Activated naive CD4-positive, alpha-beta T cell treated with anti-CD3 and anti-CD28 coated beads, Interleukin-2, amount 10 ng/mL, durations not matched to agents 7 days and 5 days (primary cell): ENCODE measurements at regions not wholly inside any gene's neighbourhood (a gene's known extent, or its start where the extent isn't known, plus 50 kb on each side); places are given as distances from the start of the nearest gene placed in this dataset.
"Not testable (repeated sequence)": the region's sequence is repeated elsewhere in the genome, so short reads cannot be mapped to it uniquely, and the experiment has no call there.

Experiments
- CTCF ChIA-PET: fragments of 350-600 bp; sonication (Branson Sonifier 250); formaldehyde crosslinking; loops from one replicate; lab custom pipeline; 2021; ENCODE audit warnings: antibody characterized with exemption; lab: Charles Lee
- DNase-seq: peaks from one replicate; pipeline ENCODE4 v3.0.0-alpha.2; 2020
- H3K27ac Mint-ChIP-seq: one replicate; pipeline ENCODE4 v1.8.0; 2021; ENCODE audit warnings: mild to moderate bottlenecking, moderate library complexity, mixed read lengths
- H3K27me3 Mint-ChIP-seq: one replicate; pipeline ENCODE4 v1.8.0; 2021; ENCODE audit warnings: mild to moderate bottlenecking, mixed read lengths
- H3K36me3 Mint-ChIP-seq: one replicate; pipeline ENCODE4 v1.8.0; 2021; ENCODE audit warnings: mixed read lengths
- H3K4me1 Mint-ChIP-seq: one replicate; pipeline ENCODE4 v1.8.0; 2021; ENCODE audit warnings: mixed read lengths
- H3K4me3 Mint-ChIP-seq: one replicate; pipeline ENCODE4 v1.8.0; 2021; ENCODE audit warnings: mild to moderate bottlenecking, moderate library complexity, mixed read lengths
- H3K9me3 Mint-ChIP-seq: one replicate; pipeline ENCODE4 v1.8.0; 2021; ENCODE audit warnings: mixed read lengths

DNA sequence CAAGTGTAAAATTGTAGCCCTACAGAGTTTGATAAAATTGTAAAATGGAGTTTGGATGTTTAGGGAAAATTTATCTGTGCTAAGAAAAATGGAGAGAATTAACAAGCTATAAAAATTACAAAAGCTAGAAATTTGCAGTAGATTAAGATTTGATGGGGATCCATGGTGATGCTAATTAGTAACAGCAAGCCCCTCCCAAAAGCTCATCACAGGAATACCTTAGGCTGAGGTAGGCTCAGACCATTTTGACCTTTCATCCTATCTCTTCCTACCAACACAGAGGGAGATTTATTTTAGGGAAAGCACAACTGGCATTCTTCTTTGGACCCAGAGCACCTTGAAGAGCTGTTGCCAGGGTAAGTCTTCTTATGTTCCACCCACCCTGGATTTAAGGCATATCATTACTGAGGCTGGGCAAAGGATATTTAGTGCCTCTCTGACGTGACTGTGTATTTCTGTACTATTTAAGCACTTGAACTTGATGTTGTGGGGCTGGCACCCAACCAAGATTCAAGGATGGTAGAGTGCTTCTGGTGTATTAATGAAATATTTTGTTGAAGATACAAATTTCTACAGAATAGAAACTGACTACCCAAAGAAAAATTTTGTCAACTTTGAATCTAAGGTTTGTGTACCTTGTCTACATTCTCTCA lies 70.8 kb upstream of the SLC39A10 start:
- H3K4me3 Mint-ChIP-seq: no peak overlapping the region
- H3K27me3 Mint-ChIP-seq: no peaks in the 10 kb centered on the region
- H3K36me3 Mint-ChIP-seq: peaks cover 3% of the 10 kb centered on the region
- no peak for DNase-seq
- H3K4me1 Mint-ChIP-seq: peaks cover 2% of the 10 kb centered on the region
- peaks cover 3% of the 10 kb centered on the region for H3K9me3 Mint-ChIP-seq
- CTCF ChIA-PET: interaction anchor here (3.0 kb wide), 1 partner anchor 11 kb away, joined by 15 read pairs; no protein-coding TSS in a partner anchor
- no peak overlapping the region for H3K27ac Mint-ChIP-seq

GRCh38 chr2:195582188-195582587 lies 74.8 kb upstream of the SLC39A10 start:
- CTCF ChIA-PET: interaction anchor here (1.2 kb wide), 1 partner anchor 9 kb away, joined by 3 read pairs; no protein-coding TSS in a partner anchor
- H3K36me3 Mint-ChIP-seq: peaks cover 16% of the 10 kb centered on the region
- H3K9me3 Mint-ChIP-seq: peaks cover 3% of the 10 kb centered on the region
- no peaks in the 10 kb centered on the region for H3K27me3 Mint-ChIP-seq
- H3K27ac Mint-ChIP-seq: no peak overlapping the region
- H3K4me1 Mint-ChIP-seq: peaks cover 27% of the 10 kb centered on the region
- H3K4me3 Mint-ChIP-seq: no peak overlapping the region
- DNase-seq: no peak

DNA sequence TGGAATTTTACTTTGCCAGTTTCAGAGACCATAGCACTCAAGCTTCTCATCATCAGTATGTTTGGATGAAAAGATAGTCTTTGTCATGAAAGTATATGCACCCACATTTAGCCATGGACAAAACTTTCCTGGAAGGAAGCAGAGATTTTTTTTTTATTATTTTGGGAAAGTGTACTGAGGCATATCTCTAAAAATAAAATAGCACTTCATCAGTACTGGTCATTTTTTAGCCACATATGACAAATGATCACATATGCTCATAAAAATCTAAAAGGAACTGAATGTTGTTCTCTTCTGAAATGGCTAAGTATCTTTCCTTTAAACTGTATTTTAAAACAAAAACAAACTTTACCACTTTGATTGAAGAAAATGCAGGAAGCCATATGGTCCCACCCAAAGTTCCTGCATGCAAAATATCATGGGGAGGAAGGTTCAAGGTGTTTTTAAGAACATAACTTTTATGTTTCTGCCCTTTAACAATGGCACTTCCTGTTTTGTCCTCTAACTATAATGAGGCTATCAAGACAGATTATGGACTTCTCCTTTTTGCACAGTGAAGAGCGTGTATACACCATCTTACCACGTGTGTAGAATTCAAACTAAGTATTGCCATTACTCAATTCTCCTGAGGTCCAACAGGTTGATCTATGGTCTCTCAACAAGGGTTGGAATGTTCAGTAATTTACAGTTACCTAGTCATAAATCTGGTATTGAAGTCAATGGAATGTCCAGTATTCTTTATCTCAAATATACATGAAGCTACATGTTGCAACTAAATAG lies 77.1 kb upstream of the SLC39A10 start:
- H3K36me3 Mint-ChIP-seq: peaks cover 16% of the 10 kb centered on the region
- peak overlapping the region; percentile 35 for H3K27ac Mint-ChIP-seq

DNA sequence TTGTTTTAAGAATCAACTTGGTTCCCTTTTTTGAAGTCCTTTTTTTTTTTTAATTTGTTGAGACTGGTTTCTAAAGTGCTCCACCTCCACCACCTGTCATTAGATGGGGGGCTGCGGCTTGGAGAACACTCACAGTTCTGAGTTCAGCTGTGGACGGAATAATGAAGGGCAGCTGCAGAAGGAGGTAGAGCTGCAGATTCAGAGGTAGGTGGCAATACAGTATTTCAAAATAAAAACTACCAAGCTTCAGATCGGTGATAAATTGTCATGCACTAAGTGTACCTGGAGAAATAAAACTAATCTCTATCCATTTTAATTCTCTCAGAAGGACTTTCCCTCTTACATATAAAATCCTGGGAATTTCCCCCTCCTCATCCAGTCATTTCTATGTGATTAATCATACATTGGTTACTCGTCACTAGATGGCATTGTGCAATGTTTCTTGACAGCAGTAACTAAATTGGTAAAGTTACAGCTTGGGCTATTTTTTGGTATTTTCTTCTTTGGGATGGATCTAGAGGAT lies 81.1 kb upstream of the SLC39A10 start:
- H3K4me3 Mint-ChIP-seq: peak overlapping the region; percentile 31
- DNase-seq: no peak
- H3K9me3 Mint-ChIP-seq: peaks cover 10% of the 10 kb centered on the region
- no peaks in the 10 kb centered on the region for H3K27me3 Mint-ChIP-seq
- CTCF ChIA-PET: interaction anchor here (0.5 to 4.8 kb wide), 13 partner anchors 10 to 492 kb away, joined by 3 to 37 read pairs (median 4); no protein-coding TSS in a partner anchor
- peak overlapping the region; percentile 77 for H3K27ac Mint-ChIP-seq
- peaks cover 75% of the 10 kb centered on the region for H3K4me1 Mint-ChIP-seq
- H3K36me3 Mint-ChIP-seq: peaks cover 30% of the 10 kb centered on the region

More for the DNA sequence above, 77.1 kb upstream of the SLC39A10 start:
- Mint-ChIP-seq H3K9me3 (peaks cover 3% of the 10 kb centered on the region), H3K4me3 (peak overlapping the region; percentile 7), H3K4me1 (peaks cover 46% of the 10 kb centered on the region), H3K27me3 (no peaks in the 10 kb centered on the region)
- no peak for DNase-seq
- CTCF ChIA-PET: no interaction called here

DNA sequence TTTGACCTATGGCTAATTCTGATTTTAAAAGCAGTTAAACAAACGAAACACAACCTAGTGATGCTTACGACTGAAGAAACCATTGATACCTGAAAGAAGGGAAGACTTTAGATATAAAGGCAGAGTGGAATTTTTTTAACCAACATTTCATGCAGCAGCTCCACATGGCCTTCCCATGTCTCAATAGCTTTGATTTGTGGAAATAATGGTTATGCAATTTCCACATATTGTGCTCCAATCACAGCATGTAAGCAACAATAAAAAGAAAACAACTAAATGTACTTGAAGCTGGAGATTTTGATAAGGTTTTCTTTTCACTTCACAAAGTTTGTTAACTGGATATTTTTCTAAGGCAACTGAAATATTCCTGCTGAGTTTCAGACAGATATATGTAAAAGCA lies 82.0 kb upstream of the SLC39A10 start:
- Mint-ChIP-seq H3K9me3 (peaks cover 10% of the 10 kb centered on the region), H3K27ac (no peak overlapping the region), H3K4me1 (peaks cover 76% of the 10 kb centered on the region), H3K36me3 (peaks cover 31% of the 10 kb centered on the region), H3K4me3 (no peak overlapping the region), H3K27me3 (no peaks in the 10 kb centered on the region)
- no peak for DNase-seq
- CTCF ChIA-PET: interaction anchor here (1.1 to 4.8 kb wide), 8 partner anchors 9 to 85 kb away, joined by 3 to 37 read pairs (median 12); partner anchors contain the start of gene SLC39A10

DNA sequence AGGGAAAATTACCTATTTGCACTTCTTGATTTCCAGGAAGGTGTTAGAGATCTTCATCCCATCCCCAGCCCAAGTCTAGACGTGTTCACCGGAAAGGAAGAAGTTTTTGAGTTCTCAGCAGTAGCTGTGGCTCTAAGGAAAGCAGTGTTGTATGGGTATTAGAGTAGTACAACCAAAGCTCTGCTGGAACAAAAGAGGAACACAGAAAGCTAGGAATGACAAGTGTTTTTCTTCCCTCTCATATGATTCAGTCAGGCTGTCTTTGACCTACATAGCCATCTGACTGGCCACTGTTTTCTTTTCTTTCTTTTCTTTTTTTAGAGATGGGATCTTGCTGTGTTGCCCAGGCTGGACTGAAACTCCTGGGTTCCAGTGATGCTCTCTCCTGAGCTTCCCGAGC lies 82.7 kb upstream of the SLC39A10 start:
- CTCF ChIA-PET: interaction anchor here (1.1 to 4.8 kb wide), 8 partner anchors 8 to 86 kb away, joined by 3 to 37 read pairs (median 12); partner anchors contain the start of gene SLC39A10
- H3K27ac Mint-ChIP-seq: no peak overlapping the region
- no peak overlapping the region for H3K4me3 Mint-ChIP-seq
- H3K36me3 Mint-ChIP-seq: peaks cover 32% of the 10 kb centered on the region
- H3K9me3 Mint-ChIP-seq: peaks cover 10% of the 10 kb centered on the region
- H3K4me1 Mint-ChIP-seq: peaks cover 76% of the 10 kb centered on the region
- H3K27me3 Mint-ChIP-seq: no peaks in the 10 kb centered on the region
- DNase-seq: no peak

DNA sequence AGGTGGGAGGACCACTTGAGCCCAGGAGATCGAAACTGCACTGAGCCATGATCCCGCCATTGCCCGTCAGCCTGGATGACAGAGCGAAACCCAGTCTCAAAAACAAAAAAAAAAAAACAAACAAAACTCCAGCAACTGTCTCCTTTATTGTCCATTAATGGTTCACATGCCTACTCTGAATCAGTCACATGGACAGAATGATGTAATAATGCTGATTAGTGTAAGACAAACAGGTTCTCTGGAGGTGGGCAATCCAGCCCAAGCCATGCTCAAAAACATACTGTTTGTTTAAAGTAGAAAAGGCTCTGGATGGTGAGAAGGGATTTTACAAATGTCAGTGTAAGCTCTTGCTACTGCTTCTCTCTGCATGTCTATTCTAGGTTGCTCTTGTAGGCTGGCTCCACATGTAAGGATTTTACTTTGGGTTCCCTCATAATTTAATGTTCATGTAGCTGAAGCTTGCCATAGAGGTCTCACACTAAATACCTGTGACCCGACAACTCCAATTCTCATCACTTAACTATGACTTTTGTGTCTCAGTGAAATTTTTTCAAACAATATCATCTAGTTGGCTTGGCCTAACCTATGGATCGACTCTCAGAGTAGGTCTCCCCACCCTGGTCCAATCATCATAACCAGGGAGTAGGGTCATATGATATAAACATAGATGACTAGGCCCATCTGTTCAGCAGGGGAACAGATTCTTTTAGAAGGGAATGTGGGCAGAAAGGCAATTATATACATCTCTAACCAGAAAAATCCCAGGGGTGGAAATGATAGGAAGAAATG lies 83.9 kb upstream of the SLC39A10 start:
- no peaks in the 10 kb centered on the region for H3K27me3 Mint-ChIP-seq
- H3K4me3 Mint-ChIP-seq: no peak overlapping the region
- peaks cover 74% of the 10 kb centered on the region for H3K4me1 Mint-ChIP-seq
- CTCF ChIA-PET: interaction anchor here (3.7 to 4.8 kb wide), 2 partner anchors 39 to 87 kb away, joined by 17 to 37 read pairs; no protein-coding TSS in a partner anchor
- peaks cover 10% of the 10 kb centered on the region for H3K9me3 Mint-ChIP-seq
- peaks cover 30% of the 10 kb centered on the region for H3K36me3 Mint-ChIP-seq
- no peak for DNase-seq
- no peak overlapping the region for H3K27ac Mint-ChIP-seq

DNA sequence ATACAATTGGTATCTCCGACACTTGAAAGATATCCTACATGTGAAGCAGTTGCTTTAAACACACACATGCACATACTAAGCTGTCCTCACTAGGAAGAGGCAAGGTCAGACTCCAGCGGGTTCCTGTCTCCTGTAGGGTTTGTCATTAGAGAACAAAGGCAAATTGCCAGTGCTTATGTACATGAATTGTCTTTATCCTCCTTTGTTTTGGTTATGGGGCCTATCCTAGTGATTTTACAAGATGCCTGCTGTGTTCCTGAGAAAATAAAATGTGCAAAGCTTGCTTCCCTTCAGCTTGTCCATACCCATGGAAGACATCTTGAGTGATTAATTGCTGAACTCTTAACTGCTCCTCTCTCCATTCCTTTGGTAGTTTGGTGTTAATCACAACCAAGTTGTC lies 86.7 kb upstream of the SLC39A10 start:
- H3K27me3 Mint-ChIP-seq: no peaks in the 10 kb centered on the region
- peaks cover 63% of the 10 kb centered on the region for H3K4me1 Mint-ChIP-seq
- CTCF ChIA-PET: interaction anchor here (0.7 to 1.2 kb wide), 4 partner anchors 22 to 90 kb away, joined by 3 to 5 read pairs (median 4); partner anchors contain the start of gene SLC39A10
- H3K9me3 Mint-ChIP-seq: peaks cover 10% of the 10 kb centered on the region
- peaks cover 35% of the 10 kb centered on the region for H3K36me3 Mint-ChIP-seq
- H3K27ac Mint-ChIP-seq: no peak overlapping the region
- no peak overlapping the region for H3K4me3 Mint-ChIP-seq
- DNase-seq: no peak

DNA sequence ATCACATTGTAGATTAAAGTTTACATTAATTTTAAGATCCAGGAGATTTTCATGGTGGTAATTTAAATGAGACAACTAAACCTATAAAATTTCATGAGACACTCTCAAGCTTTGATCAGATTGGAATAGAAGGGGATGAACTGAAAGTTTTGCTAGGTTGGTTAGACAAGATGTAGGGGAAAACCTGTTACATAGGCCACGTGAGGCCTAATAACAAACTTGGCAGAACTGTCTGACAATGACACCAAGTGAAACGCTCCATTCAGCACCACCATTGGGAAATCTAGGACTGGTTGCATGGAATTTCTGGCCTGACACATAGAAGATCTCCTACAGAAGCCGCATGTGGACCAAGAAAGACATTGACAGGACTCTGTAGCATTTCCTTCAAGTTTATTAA lies 87.8 kb upstream of the SLC39A10 start:
- DNase-seq: no peak
- no peak overlapping the region for H3K27ac Mint-ChIP-seq
- H3K36me3 Mint-ChIP-seq: peaks cover 37% of the 10 kb centered on the region
- CTCF ChIA-PET: interaction anchor here (1.2 kb wide), 1 partner anchor 88 kb away, joined by 3 read pairs; the partner anchor contains the start of gene SLC39A10
- H3K27me3 Mint-ChIP-seq: no peaks in the 10 kb centered on the region
- peaks cover 61% of the 10 kb centered on the region for H3K4me1 Mint-ChIP-seq
- H3K9me3 Mint-ChIP-seq: peaks cover 10% of the 10 kb centered on the region
- H3K4me3 Mint-ChIP-seq: no peak overlapping the region

DNA sequence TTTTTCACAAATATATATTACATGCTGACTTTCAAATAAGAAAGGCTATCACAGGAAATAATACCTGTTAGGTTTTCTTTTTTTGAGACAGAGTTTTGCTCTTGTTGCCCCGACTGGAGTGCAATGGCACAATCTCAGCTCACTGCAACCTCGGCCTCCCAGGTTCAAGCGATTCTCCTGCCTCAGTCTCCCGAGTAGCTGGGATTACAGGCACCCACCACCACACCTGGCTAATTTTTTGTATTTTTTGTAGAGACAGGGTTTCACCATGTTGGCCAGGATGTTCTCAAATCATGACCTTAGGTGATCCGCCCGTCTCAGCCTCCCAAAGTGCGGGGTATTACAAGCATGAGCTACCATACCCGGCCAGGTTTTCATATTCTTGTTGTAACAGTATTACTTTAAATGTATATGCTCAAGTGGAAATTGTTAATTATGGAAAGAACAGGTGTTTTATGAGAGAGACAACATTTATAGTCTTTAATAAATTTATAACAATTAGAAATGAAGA lies 92.3 kb upstream of the SLC39A10 start:
- Mint-ChIP-seq H3K36me3 (peaks cover 17% of the 10 kb centered on the region), H3K4me1 (peaks cover 65% of the 10 kb centered on the region), H3K27ac (peak overlapping the region; percentile 96)
- not testable (repeated sequence) for H3K27me3 Mint-ChIP-seq, H3K9me3 Mint-ChIP-seq, H3K4me3 Mint-ChIP-seq, DNase-seq
- CTCF ChIA-PET: interaction anchor here (1.2 to 2.1 kb wide), 3 partner anchors 22 to 95 kb away, joined by 3 to 7 read pairs (median 5); no protein-coding TSS in a partner anchor

- H3K4me1 Mint-ChIP-seq: peaks cover 66% of the 10 kb centered on the region
- H3K9me3 Mint-ChIP-seq: no peaks in the 10 kb centered on the region
- CTCF ChIA-PET: interaction anchor here (1.2 to 2.1 kb wide), 3 partner anchors 21 to 96 kb away, joined by 3 to 7 read pairs (median 5); no protein-coding TSS in a partner anchor
- H3K27me3 Mint-ChIP-seq: no peaks in the 10 kb centered on the region
- H3K27ac Mint-ChIP-seq: peak overlapping the region; percentile 96
- peaks cover 16% of the 10 kb centered on the region for H3K36me3 Mint-ChIP-seq
- H3K4me3 Mint-ChIP-seq: peak overlapping the region; percentile 26
- no peak for DNase-seq
Measured at GRCh38 chr2:195563857-195564512, 93.0 kb upstream of the SLC39A10 start.

DNA sequence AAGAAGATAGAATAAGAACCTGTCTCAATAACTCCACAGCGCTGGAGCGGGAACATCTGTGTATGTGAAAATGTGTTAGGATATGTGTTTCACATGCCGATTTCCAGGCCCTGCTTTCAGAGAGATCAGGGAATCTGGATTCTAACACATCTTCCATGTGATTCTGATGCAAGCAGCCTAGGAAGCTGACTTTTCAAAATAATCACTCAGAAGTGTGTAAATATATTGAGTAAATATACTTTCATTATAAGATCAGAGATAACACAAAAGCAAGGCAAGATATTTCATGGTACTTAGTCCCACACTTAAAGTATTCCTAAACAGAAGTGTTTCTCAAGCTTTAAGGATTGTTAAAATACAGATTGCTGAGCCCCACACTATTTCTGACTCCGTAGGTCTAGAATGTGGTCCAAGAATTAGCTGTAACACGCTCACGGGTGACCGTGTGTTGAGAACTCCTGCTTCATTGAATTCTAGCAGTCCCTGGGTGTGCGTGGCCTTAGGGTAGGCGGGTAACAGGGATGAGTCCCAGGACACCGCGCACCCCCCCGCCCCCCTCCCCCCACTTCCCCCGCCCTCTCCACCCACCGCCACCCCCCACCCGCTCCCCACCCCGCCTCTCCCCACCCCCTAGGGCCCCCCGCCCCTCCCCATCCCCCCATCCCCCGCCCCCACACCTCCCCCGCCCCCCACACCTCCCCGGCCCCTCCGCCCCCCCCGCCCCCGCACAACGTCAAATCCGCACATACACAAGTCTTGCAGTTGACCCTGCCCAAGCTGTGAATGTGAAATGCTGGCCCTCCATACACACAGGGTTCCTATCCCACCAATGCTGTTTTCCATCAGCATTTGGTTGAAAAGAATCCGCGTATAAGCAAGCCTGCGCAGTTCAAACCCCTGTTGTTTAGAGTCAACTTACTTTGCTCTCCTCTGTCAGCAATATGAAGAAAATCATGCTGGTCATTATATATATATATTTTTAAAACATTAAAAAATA lies 94.2 kb upstream of the SLC39A10 start:
- Mint-ChIP-seq H3K4me3 (peak overlapping the region; percentile 18), H3K36me3 (peaks cover 17% of the 10 kb centered on the region), H3K27ac (peak overlapping the region; percentile 97), H3K9me3 (peaks cover 2% of the 10 kb centered on the region), H3K27me3 (no peaks in the 10 kb centered on the region), H3K4me1 (peaks cover 74% of the 10 kb centered on the region)
- no peak for DNase-seq
- CTCF ChIA-PET: interaction anchor here (0.8 to 2.6 kb wide), 4 partner anchors 22 to 98 kb away, joined by 3 to 14 read pairs (median 4); no protein-coding TSS in a partner anchor
